HFF-Myc (cell line): ENCODE measurements at regions not wholly inside any gene's neighbourhood (a gene's known extent, or its start where the extent isn't known, plus 50 kb on each side); places are given as distances from the start of the nearest gene placed in this dataset.
"Not testable (repeated sequence)": the region's sequence is repeated elsewhere in the genome, so short reads cannot be mapped to it uniquely, and the experiment has no call there.

Experiments used
- DNase-seq: peaks from one replicate; pipeline ENCODE4 v3.0.0-alpha.2; 2011; ENCODE audit warnings: low read depth; ENCODE audit errors: extremely low read depth
- H3K4me3 ChIP-seq: replicated peaks from 2 replicates; pipeline ENCODE4 v1.5.1; 2011; ENCODE audit warnings: low read depth, mild to moderate bottlenecking, control low read depth, low read length
- CTCF ChIP-seq: IDR thresholded peaks from 2 replicates; pipeline ENCODE4 v1.5.1; 2012; ENCODE audit warnings: mild to moderate bottlenecking, low read depth, low read length, control low read depth; ENCODE audit errors: missing control alignments

- DNase-seq, result no peak
- H3K4me3 ChIP-seq, result no peak overlapping the region
- no peak for TF ChIP-seq CTCF
Measured at GRCh38 chr20:63138855-63139341, 77.0 kb downstream of the YTHDF1 start.

GRCh38 chr20:63137851-63138415 is 78.0 kb downstream of the YTHDF1 start:
- DNase-seq, result no peak
- no peak overlapping the region for H3K4me3 ChIP-seq
- no peak for TF ChIP-seq CTCF

DNA sequence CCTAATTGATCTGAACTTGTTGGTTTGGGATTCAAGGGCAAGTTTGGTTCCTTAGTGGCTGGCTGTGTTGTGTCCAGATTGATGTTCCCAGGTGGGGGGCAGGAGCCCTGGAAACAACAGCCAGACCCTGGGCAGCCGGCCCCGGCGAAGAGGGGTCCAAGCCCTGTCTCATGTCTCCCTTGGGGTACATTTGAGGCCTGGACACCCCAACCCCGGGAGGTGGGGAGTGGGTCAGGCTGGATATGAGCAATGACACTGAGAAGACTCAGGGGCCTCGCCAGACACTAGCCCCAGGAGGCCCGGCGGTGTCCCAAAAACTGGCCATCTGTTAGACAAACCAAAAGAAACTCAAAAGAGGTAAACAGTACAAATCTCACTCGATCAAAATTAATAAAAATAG is 79.6 kb downstream of the YTHDF1 start:
- H3K4me3 ChIP-seq, result no peak overlapping the region
- no peak for TF ChIP-seq CTCF
- DNase-seq, result no peak

DNA sequence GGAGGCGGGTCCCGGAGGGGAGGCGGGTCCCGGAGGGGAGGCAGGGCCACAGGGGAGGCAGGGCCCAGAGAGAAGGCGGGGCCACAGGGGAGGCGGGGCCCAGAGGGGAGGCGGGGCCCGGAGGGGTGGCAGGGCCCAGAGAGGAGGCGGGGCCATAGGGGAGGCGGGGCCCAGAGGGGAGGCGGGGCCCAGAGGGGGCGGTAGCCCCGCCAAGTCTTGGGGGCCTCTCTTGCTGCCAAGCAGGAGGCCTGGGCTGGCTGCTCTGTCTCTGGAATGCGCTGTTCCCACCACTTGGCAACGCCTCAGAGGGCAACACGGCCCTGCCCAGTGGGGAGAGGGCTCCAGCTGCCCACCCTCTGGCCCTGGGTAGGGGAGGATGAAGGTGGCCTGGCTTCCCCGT is 80.5 kb downstream of the YTHDF1 start:
- H3K4me3 ChIP-seq, result no peak overlapping the region
- no peak for DNase-seq
- TF ChIP-seq CTCF, result no peak

DNA sequence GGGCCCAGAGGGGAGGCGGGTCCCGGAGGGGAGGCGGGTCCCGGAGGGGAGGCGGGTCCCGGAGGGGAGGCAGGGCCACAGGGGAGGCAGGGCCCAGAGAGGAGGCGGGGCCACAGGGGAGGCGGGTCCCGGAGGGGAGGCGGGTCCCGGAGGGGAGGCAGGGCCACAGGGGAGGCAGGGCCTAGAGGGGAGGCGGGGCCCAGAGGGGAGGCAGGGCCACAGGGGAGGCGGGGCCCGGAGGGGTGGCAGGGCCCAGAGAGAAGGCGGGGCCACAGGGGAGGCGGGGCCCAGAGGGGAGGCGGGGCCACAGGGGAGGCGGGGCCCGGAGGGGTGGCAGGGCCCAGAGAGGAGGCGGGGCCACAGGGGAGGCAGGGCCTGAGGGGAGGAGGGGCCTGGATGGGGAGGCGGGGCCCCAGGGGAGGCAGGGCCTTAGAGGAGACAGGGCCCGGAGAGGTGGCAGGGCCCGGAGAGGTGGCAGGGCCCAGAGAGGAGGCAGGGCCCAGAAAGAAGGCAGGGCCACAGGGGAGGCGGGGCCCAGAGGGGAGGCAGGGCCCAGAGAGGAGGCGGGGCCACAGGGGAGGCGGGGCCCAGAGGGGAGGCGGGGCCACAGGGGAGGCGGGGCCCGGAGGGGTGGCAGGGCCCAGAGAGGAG is 81.1 kb downstream of the YTHDF1 start:
- H3K4me3 ChIP-seq, DNase-seq: not testable (repeated sequence)

- no peak for DNase-seq
- H3K4me3 ChIP-seq, result no peak overlapping the region
- TF ChIP-seq CTCF, result no peak
Measured at GRCh38 chr20:63134201-63134612, 81.7 kb downstream of the YTHDF1 start.

DNA sequence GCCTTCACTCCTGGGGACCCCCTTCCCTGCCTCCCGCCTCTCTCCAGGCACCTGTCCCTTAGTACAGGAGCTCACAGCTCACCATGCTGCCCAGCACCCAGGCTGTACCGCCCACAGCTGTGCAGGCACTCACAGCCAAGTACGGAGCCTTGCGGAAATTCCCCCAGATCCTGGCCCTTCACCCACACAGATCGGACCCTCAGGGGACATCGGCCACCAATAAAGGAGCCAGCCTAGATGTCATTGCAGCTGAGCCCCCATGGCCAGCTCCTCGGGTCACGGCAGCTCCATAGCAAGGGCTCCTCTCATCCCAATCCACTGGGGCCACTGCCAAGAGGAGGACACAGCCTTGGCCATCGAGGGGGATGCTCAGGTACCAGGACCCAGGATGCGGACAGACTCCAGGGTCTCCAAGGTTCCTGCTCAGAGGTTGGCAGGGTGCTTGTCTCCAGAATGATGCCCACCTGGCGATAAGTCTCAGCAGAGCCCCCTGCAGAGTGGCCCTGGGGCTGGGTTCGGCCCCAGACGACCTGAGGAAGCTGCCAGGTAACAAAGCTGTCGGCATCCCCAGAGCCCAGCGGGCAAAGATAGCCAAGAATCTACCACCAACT is 82.3 kb downstream of the YTHDF1 start:
- no peak for TF ChIP-seq CTCF
- no peak for DNase-seq
- H3K4me3 ChIP-seq, result no peak overlapping the region
